IPS-NIHi7 (cell line): ENCODE measurements at regions not wholly inside any gene's neighbourhood (a gene's known extent, or its start where the extent isn't known, plus 50 kb on each side); places are given as distances from the start of the nearest gene placed in this dataset.
A peak's percentile ranks its signal among the peaks of the same experiment; 100 is the strongest.

Source experiments
- DNase-seq: peaks from one replicate; pipeline ENCODE4 v3.0.0; 2012; ENCODE audit warnings: mixed read lengths; ENCODE audit errors: extremely low spot score

DNA sequence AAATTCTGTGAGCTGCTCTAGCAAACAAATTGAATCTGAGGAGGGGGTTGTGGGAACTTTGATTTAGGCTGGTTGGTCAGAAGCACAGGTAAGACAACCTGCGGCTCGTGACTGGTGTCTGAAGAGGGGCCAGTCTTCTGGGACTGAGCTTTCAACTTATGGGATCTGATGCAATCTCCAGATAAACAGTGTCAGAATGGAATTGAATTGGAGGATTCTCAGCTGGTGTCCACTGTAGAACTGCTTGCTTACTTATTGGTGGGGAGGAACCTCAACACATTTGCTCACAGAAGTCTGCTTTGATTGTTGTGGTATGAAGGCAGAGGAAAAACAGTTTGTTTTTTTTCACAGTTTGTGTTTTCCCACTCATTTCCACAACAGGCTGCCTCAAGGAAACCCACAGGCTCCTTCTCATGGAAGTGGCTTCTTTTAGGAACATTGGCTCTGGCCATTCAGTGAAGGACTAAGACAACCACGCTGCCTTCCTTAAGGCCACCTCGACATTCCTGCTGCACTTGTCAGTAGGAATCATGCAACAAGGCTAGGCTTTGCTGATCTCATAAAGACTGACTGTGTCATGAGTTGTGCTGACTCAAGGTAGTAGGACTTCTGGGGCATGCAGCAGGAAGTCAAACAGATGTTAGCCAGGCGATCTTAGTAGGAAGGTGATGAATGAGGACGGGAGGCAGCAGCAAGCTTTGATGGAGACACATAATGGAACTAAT lies 104.7 kb downstream of the TSN start:
- DNase-seq = no peak

DNA sequence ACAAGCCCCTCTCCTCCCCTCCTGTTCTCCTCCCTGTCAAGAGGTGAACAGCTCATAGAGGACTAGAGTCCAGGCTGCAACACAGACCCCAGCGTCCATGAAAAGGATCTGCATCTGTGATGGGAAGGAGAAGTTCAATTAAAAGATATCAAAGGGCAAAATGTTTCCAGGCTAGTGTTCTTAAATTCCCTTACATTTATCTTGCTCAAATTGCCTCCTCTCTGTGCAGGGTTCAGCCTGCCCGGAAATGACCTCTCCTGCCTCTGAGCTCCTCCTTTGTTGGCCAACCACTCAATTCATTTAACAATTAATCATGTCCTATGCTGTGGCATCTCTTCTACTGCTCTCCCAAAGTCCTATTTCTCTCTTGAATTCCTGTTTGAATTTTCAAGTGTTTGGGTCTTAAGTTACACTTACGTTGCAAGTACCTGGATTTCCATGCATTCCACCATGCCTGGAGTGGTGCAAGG lies 105.3 kb downstream of the TSN start:
- DNase-seq = no peak

DNA sequence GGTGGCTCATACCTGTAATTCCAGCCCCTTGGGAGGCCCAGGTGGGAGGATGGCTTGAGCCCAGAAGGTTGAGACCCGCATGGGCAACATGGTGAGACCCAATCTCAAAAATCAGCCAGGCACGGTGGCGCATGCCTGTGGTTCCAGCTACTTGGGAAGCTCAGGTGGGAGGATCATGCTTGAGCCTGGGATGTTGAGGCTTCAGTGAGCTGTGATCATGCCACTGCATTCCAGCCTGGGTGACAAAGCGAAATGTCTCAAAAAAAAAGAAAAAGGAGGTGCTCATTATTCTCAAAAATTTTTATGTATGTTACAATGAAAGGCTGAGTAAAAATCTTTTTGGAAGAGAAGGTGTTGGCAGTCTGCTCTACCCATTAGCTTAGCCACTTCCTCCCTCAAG lies 106.8 kb downstream of the TSN start:
- no peak for DNase-seq

DNA sequence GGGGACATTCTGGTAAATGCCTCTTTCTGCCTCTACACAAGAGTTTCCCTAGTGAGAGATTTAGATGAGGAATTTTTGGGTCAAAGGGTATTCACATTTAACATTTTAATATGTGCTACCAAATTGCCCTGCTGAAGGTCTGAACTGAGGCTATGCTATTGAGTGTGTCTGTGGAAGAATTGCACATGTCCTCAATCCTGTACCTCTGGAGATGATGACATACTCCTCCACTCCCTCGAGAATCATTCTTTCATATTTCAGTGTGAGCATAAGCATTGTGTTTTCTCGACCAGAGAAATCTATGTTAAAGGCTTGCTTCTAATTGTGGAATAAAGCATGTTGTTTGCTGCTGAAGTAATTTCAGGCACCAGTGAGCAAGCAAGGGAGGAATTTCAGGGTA lies 110.5 kb downstream of the TSN start:
- DNase-seq = no peak

DNA sequence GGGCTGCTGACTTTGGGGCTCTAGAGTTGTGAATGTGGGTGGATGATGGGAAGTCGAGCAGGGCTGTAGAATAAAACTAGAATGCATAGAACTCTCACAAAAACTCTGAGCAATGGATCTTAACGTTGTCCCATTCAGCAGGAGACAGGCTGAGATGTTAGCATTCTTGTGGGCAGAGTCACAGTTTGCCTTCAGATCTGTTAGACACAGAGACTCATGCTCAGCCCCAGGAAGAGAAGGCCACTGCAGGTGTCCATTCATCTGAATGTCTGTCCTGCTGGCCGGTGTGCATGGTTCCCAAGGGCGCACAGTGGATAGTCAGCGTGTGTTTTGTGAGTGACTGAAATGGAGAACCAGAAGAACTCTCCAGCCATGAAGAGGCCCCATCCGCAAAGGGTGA lies 111.3 kb downstream of the TSN start:
- no peak for DNase-seq

DNA sequence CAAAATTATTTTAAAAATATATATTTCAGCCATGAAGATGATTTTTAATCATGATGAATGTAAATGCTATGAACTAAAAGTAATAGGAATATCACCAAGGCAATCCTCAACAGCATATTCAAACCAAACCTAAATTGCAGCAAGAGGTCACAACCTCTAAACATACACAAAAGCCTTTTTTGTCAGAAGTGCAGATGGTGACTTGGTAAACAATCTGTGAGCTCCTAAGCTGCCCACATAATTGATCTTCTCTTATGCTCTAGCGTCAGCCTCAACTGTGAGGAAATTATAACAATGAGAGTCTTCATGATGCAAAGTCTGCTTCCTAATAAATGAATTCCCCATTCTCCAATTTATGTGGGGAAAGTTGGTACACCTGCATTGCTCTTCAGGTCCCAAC lies 113.2 kb downstream of the TSN start:
- DNase-seq = no peak

DNA sequence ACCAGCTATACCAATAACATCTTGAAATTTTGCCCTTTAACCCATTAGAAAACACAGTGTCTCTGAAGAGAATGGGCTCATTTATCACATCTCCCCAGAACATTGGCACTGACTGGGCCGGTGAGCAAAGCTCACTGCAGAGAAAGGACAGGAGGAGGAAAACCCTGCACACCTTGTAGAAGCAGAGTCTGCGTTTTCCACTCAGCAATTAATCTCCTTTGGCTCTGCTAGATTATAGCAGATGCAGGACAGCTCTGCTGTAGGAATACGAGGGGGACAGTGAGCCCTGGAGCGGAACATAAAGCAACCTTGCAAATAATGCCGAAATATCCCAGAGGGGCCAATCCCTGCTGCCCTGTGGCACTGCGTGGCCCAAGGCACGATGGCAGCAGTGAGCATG lies 113.9 kb downstream of the TSN start:
- no peak for DNase-seq

DNA sequence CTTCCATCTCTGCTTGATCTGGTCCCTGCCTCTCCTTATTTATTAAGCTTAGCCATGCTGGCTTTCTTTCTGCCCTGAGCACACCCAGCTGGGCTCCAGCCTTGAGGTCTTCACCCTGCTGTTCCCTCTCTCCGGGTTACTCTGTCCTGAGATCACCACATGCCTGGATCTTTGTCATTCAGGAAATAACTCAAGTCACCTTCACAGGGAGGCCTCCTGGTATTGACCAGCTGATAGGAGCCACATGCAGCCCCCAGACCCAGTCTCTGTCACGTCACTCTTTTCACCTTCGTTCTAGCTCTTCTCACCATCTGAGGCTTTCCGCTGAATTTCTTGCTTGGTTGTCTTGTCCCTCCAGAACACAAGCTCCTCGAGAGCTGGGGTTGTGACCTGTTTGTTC lies 114.4 kb downstream of the TSN start:
- no peak for DNase-seq

DNA sequence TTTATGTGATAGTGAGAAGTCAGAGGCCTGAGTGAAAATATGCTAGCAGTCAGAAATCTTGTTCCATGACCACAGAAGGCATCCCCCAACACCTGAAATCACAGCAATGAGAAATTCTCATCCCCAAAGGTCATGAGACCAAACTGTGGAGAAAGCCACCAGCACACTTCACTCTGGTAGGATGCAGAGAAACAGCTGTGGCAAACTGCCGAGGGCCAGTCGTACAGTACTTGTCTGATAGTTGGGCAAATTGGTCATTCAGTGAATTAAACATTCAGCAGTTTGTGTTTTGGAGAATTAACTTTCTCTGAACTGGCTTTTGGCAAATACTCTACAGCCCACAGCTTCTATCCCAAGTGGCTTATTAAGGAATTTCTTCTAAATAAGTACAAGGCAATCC lies 117.2 kb downstream of the TSN start:
- no peak for DNase-seq

DNA sequence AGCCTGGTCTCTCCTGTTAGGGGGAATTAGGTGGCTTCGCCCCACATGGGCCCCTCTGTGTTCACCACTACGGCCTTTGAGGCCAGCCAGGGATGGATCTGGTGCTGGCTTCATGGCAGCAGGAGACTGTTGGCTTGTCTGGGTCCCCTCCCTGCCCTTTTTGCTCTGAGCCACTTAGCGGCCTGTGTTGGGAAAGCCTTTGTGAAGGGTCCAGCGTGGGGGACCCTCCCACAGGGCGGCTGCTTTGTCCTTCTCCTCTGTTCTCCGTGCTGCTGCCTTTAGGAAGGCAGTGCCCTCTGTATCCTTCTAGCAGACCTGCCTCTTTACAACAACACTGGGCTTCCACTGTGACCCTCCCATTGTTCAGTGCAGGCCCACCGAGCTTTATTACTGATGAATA lies 118.4 kb downstream of the TSN start:
- DNase-seq = no peak

DNA sequence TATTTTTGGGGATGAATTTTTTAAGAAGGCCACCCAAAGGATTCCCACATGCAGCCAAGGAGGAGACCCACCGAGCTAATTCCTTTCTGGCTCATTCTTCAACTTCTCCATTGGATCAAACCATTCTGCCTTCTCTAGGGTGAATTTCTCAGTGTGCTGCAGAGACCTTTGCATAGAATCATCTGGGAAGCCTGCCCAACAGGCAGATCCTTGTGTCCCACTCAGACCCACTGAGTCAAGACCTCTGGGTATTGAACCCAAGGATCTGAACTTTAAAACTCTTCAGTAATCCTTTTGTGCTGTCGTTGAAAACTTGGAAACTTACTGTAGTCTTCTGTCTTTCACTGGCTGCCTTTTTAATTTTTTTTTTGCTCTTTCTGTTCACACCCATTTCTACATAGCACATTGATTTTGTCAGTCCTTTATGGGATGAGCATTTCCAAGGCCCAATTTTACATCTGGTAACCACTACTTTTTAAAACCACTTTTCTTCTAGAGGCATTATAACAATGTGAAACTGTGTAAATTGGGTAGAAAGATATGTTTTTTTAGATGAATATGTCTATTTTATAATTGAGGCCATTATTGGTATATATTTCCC lies 120.2 kb downstream of the TSN start:
- no peak for DNase-seq

DNA sequence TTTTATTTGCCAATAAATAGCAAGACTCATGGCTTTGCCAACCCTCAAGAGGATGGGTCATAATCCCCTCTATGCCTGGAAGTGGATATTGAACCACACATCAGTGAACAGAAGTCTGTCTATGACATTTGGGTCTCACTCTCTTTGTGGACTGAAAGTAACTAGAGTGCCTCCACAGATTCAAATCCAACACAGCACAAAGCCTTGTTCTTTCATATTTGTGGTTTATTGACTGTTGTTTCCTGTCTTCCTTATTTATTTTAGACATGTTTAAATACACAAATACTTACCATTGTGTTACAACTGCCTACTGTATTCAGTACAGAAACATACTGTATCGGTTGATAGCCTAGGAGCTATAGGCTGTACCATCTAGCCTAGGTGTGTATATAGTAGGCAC lies 121.9 kb downstream of the TSN start:
- no peak for DNase-seq

DNA sequence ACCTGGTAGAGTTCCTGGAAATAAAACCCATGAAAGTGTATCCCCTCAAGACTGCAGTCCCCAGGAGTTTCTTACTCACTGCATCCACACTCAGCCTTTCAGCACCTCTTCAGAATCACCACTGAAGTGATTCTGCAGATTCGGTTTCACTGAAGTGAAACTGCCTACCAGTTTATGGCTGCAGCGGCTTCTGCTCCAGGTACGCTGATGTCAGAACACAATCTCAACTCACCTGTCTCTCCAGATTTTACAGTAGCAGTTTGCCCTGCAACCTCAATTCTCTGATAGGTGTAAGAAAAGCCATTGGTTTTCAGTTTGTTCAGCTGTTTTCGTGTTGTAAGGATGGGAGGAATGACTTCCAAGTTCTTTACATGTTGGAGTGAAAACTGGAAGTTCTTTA lies 124.8 kb downstream of the TSN start:
- no peak for DNase-seq

DNA sequence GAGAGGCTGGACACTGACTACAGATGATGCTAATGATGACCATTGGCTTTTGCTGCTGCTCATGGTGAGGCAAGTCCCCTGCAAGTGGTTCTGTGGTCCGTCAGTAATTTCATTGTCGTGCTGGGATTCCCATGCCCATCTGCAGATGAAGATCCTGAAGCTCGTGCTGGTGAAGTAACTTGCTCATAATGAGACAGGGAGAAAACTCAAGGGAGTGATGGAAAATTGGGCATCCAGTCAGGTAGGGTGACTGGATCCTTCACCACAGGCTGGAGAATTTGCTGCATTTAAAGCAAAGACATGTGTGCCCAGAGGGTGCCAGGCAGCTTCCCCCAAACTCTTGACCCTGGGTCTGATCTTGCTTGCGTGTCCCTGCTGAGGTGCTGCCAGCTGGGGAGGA lies 125.6 kb downstream of the TSN start:
- no peak for DNase-seq

DNA sequence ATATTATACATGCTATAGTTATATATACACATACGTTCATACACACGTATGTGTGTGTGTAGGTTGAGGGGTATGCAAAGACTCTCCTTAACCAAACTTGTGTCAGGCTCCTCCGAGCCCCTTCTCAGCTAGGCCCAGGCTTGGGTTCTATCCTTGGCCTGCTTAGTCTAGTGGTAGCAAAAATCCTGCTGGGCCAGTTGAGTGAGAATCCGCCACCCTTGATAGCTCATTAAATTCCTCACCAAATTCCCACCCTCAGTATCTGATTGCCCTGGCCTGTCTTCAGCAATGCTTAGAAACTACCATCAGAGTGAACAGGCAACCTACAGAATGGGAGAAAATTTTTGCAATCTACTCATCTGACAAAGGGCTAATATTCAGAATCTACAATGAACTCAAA lies 126.5 kb downstream of the TSN start:
- no peak for DNase-seq

DNA sequence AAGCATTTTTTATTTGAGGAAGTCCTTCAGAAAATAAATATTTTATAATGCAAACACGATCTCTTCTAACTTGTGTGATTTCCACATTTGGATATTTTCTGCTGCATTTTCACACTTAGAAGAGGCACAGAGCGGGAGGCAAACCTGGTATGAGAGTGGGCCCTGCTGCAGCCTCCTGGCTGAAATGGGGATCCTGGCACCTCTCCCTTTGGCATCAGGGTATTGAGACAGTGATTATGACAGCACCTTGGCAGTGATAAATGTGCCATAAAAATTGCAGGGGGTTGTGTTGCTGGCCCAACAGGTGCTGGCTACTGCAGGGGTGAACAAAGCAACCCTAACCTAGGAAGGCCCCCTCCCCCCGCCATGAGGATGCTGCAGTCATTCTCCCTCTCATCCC lies 128.6 kb downstream of the TSN start:
- no peak for DNase-seq

DNA sequence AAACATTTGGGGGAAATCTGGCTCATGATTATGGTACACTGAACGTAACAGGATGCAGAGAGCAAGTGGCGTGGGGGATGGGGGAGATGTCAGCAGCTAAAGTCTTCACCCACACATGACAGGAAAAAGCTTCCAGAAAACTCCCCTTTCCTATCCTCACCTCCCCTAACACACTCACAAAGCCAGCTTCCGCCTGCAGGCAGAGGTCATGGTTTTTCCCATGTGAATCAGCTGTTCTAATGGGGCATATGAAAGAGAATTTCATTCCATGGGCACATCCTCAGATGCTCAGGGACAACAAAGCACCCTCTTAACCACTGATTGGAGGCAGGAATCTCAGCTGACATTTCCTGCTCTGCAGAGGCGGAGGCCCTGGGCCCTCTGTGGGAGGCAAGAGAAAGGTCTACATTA lies 129.1 kb downstream of the TSN start:
- no peak for DNase-seq

DNA sequence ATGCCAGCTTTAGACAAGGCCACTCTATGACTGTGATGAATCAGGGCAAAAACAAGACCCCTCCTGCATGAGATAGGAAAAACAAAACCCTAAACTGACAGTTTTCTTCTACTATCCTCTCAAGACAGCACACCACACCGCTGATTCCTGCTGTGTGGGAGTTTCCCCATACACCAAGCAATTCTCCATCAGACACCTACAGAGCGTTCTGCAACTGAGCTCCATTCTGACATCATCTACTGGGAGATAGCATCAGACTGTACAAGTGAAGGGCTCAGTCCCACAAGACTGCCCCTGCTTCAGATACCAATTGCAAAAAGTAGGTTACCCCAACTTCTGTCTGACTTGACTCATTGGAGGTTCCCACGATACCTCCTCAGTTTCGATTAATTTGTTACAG lies 130.6 kb downstream of the TSN start:
- no peak for DNase-seq

DNA sequence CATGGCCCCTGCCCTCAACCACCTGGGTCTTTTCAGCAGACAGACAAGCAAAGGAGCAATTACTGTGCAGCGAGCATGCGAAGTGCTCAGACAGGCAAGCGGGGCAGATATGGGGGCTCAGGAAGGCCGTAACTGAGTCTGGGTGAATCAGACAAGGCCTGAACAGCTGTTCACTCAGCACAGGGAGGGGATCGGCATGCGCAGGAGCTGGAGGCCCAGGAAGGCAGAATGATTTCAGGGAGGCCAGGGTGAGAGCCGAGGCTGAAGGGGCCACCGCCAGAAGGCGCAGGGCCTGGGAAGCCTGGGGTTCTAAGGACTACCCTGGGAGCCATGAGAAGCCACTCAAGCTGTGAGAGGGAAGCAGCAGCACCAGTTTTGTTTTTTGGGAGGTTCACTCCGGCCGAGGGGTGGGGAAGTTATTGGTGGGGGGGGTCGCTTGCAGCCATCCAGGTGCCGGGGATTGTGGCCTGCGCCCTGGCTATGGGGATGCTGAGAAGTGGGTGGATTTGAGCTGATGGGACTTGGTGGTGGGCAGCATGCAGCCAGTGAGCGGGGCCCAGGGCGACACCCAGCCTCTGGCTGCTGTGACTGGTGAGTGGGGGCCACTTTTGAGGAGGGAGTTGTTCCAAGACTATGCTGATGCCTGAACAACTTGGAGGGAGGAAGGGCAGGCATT lies 132.2 kb downstream of the TSN start:
- DNase-seq = no peak

DNA sequence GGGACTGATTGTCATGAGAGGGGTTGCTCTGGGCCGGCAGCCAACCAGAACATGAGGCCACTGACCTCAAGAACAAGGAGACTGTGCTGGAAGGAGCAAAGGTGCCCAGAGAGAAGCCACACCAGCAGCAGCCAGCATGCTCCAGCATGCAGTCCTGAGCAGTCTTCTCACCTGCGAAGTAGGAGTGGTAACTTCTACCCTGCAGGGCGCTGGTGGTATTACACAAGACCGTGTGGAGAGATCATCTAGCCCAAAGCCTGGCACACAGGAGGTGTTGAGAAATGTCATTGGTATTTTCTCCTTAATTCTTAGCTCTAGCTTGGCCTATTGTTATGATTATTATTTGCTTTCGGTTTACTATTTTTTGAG lies 132.7 kb downstream of the TSN start:
- DNase-seq = peak; percentile 76

DNA sequence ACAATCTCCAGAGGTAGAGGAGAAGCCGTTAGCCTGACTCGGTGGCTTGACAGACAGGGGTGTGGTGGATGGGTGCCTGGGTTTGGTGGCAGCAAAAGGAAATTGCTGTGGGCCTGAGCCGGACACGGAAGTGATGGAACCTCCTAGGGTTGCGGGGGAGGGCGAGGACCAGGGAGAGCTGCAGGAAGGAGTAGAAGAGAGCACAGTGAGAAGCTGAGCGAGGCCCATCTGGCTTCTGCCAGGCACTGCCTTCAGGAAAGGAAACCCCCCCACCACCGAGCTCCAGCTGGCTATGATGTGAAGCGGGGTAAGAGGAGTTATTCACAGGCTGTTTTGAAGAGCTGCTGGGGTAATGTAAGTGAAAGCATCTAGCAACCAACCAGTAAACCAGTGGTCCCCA lies 134.6 kb downstream of the TSN start:
- no peak for DNase-seq

DNA sequence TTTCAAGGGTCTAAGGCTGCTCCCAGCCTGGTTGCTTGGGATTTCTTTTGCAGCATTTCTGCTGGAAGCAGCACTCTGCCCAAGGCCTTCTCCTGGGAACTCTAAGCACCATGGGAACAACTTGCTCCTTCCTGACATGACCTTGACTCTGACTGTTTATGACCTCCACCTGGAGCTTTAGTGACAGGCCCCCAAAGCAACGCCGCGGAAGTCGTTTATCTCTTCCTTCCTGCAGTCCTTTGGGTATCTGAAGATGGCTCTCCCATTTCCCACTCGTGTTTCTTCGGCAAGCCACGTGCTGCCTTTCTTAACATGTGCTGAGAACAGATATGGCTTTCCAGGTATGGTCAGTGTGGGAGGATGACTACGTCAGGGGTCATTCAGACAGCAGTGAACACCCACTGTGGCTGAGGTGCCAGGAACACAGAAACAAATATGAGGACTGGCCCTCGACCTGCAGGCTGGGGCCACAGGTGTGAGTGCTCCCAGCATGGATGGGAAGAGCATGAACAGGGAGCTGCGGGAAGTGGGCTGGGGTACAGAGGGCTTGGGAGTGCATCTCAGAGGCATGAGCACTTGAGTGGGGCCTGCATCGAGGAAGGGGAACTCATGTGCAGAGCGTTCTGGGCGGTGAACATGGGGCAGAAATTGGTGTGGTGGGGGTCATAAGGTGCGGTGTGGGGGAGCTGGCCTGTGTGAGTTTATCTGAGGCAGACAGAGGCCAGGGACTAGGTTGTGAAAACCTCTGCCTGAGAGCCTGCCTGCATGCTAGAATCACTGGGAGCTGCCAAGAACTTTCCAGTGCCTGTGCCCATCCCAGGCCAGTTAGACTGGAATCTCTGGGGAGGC lies 140.5 kb downstream of the TSN start:
- DNase-seq = no peak
